ENCODE measurements at regions not wholly inside any gene's neighbourhood (a gene's known extent, or its start where the extent isn't known, plus 50 kb on each side); places are given as distances from the start of the nearest gene placed in this dataset.

- in situ Hi-C loops (cut with MboI; ENCODE audit: low pct_unique_long_range_greater_than_20kb, low sequenced_read_pairs, unreplicated experiment), result no loop called here
- DNase-seq (ENCODE audit: low spot score), result no peak
- no peak for TF ChIP-seq CTCF (IDR thresholded peaks at IDR 0.05; ENCODE audit: extremely low read depth, insufficient read depth, missing control alignments)
Observed at GRCh38 chr20:48385527-48385926, 442.3 kb downstream of the PREX1 start.

DNA sequence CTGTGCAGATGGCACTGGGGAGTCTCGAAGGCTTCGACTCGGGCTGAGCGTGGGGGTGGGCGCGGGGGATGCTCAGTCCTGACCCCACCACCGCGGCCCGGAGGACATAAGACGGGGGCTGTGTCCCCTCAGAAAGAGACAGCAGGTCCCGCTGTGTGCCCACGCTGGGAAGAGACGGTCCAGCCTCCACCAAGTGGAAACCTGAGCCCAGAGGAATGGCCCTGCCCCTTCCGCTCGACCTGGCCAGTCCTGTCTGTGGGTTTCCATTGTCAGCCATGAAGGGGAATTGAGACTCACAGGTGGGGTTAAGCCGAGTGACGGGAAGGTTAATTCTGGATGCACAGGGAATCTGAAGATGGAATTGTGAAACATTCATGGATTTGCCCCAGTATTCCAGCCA is 442.7 kb downstream of the PREX1 start:
- no peak for DNase-seq (ENCODE audit: low spot score)
- in situ Hi-C loops (cut with MboI; ENCODE audit: low pct_unique_long_range_greater_than_20kb, low sequenced_read_pairs, unreplicated experiment), result no loop called here
- TF ChIP-seq CTCF (IDR thresholded peaks at IDR 0.05; ENCODE audit: extremely low read depth, insufficient read depth, missing control alignments), result no peak

DNA sequence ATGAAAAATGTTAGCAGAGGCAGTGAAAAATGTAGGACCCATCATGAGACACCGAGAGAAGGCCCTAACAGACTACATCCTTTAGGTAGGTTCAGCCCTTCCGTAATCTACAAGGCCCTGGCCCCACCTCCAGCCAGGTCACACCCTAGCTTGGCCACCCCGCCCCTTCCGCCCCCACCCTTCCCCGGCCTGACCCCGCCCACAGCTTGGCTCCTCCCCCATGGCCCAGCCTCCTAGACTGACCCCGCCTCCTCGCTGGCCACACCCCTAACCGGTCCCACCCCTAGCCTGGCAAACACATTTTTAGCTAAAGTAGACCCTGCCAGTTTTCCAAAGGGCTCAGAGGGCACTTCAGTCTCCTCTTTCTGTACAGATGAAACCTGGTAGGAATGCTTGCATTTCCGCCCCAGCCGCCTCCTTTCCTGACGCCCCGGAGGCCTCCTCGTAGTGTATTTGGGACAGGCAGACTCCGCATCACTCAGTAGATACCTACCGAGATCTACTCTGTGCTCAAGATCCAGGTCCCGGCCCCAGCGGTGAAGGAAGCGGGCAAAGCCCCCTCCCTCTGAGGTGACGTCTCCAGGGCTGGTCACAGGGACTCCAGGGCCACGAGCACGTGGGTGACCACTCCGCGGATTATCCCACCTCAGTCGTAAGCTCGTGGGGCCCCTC is 443.5 kb downstream of the PREX1 start:
- in situ Hi-C loops (cut with MboI; ENCODE audit: low pct_unique_long_range_greater_than_20kb, low sequenced_read_pairs, unreplicated experiment), result no loop called here
- no peak for TF ChIP-seq CTCF (IDR thresholded peaks at IDR 0.05; ENCODE audit: extremely low read depth, insufficient read depth, missing control alignments)
- peak; percentile 26 for DNase-seq (ENCODE audit: low spot score)

- in situ Hi-C loops (cut with MboI; ENCODE audit: low pct_unique_long_range_greater_than_20kb, low sequenced_read_pairs, unreplicated experiment), result no loop called here
- DNase-seq (ENCODE audit: low spot score), result no peak
- no peak for TF ChIP-seq CTCF (IDR thresholded peaks at IDR 0.05; ENCODE audit: extremely low read depth, insufficient read depth, missing control alignments)
Observed at GRCh38 chr20:48383252-48383651, 444.5 kb downstream of the PREX1 start.

- in situ Hi-C loops (cut with MboI; ENCODE audit: low pct_unique_long_range_greater_than_20kb, low sequenced_read_pairs, unreplicated experiment), result no loop called here
- TF ChIP-seq CTCF (IDR thresholded peaks at IDR 0.05; ENCODE audit: extremely low read depth, insufficient read depth, missing control alignments), result no peak
- no peak for DNase-seq (ENCODE audit: low spot score)
Observed at GRCh38 chr20:48382304-48382703, 445.5 kb downstream of the PREX1 start.

- in situ Hi-C loops (cut with MboI; ENCODE audit: low pct_unique_long_range_greater_than_20kb, low sequenced_read_pairs, unreplicated experiment), result no loop called here
- DNase-seq (ENCODE audit: low spot score), result no peak
- TF ChIP-seq CTCF (IDR thresholded peaks at IDR 0.05; ENCODE audit: extremely low read depth, insufficient read depth, missing control alignments), result no peak
Observed at GRCh38 chr20:48381353-48382120, 446.3 kb downstream of the PREX1 start.
